H1 (cell line): ENCODE measurements at regions not wholly inside any gene's neighbourhood (a gene's known extent, or its start where the extent isn't known, plus 50 kb on each side); places are given as distances from the start of the nearest gene placed in this dataset.

ENCODE experiments used
- CTCF ChIA-PET: fragments of 300-600 bp; sonication (Branson Sonifier 250); formaldehyde crosslinking; loops from one replicate; lab custom pipeline; 2021; ENCODE audit not compliant: partially characterized antibody; lab: Charles Lee
- POLR2A ChIA-PET: fragments of 300-600 bp; sonication (Branson Sonifier 250); formaldehyde crosslinking; loops from one replicate; lab custom pipeline; 2021; ENCODE audit warnings: inconsistent platforms; ENCODE audit not compliant: partially characterized antibody; lab: Charles Lee
- DNase-seq, 2 experiments: peaks; one replicate each; pipeline versions ENCODE4 v3.0.0 to v3.0.0-alpha.2; 2010 to 2022; ENCODE audit warnings: low spot score in 2 of 2, low read depth in 1 of 2, mixed read lengths in 1 of 2
- FAIRE-seq: peaks from 2 replicates; lab custom pipeline; 2011; peaks lifted over from hg19 to GRCh38; lab: Jason Lieb, UNC
- H2AFZ ChIP-seq: 2 replicates; pipeline ENCODE4 v1.8.1; 2012; ENCODE audit warnings: low read length, inconsistent platforms
- H2AK5ac ChIP-seq: 2 replicates; pipeline ENCODE4 v1.6.1; 2013; ENCODE audit warnings: low read depth, low read length
- H2BK120ac ChIP-seq: replicated peaks from 2 replicates; pipeline ENCODE3; 2013; ENCODE audit warnings: low read depth, low read length, inconsistent platforms
- H2BK12ac ChIP-seq: 2 replicates; pipeline ENCODE4 v1.6.1; 2013; ENCODE audit warnings: low read depth, low read length
- H2BK15ac ChIP-seq: 2 replicates; pipeline ENCODE4 v1.6.1; 2013; ENCODE audit warnings: low read length
- H2BK20ac ChIP-seq: 2 replicates; pipeline ENCODE4 v1.6.1; 2013; ENCODE audit warnings: low read length
- H2BK5ac ChIP-seq: 2 replicates; pipeline ENCODE4 v1.6.1; 2013; ENCODE audit warnings: low read depth, low read length
- H3K14ac ChIP-seq: 2 replicates; pipeline ENCODE4 v1.6.1; 2013; ENCODE audit warnings: inconsistent platforms; ENCODE audit not compliant: insufficient read length
- H3K18ac ChIP-seq: 2 replicates; pipeline ENCODE4 v1.6.1; 2013; ENCODE audit warnings: low read length; ENCODE audit errors: extremely low read depth
- H3K23ac ChIP-seq: 2 replicates; pipeline ENCODE4 v1.6.1; 2013; ENCODE audit warnings: inconsistent platforms; ENCODE audit not compliant: insufficient read length
- H3K23me2 ChIP-seq: 2 replicates; pipeline ENCODE4 v1.6.1; 2013; ENCODE audit warnings: low read depth, low read length
- H3K27ac ChIP-seq: 2 replicates; pipeline ENCODE4 v1.6.1; 2011; ENCODE audit warnings: low read depth, low read length, inconsistent platforms
- H3K27me3 ChIP-seq, 4 experiments: replicated peaks in 1 of 4; 1 replicate in 1 of 4; 2 replicates in 3 of 4; pipeline versions ENCODE4 v1.6.1 to v1.8.1; 2011 to 2013; ENCODE audit warnings: low read length in 3 of 4, mild to moderate bottlenecking in 3 of 4, inconsistent platforms in 2 of 4, mixed read lengths in 2 of 4, moderate library complexity in 1 of 4; ENCODE audit not compliant: control insufficient read depth in 3 of 4, insufficient read depth in 3 of 4; ENCODE audit errors: extremely low read depth in 1 of 4
- H3K36me3 ChIP-seq, 4 experiments: 2 replicates each; pipeline versions ENCODE4 v1.6.1 to v1.8.1; 2011 to 2013; ENCODE audit warnings: mild to moderate bottlenecking in 4 of 4, low read length in 3 of 4, moderate library complexity in 2 of 4, control low read depth in 1 of 4, inconsistent platforms in 1 of 4; ENCODE audit not compliant: insufficient read depth in 4 of 4, control insufficient read depth in 2 of 4
- H3K4ac ChIP-seq: replicated peaks from 2 replicates; pipeline ENCODE3; 2013; ENCODE audit warnings: low read length, low read depth, mixed read lengths, inconsistent platforms; ENCODE audit not compliant: insufficient read length
- H3K4me1 ChIP-seq, 4 experiments: replicated peaks in 1 of 4; 1 replicate in 1 of 4; 2 replicates in 3 of 4; pipeline versions ENCODE4 v1.6.1 to v1.8.1; 2011 to 2013; ENCODE audit warnings: low read length in 3 of 4, inconsistent platforms in 2 of 4, mixed read lengths in 1 of 4; ENCODE audit not compliant: insufficient read depth in 4 of 4, control insufficient read depth in 3 of 4
- H3K4me2 ChIP-seq, 2 experiments: 2 replicates each; pipeline versions ENCODE4 v1.6.1 to v1.8.1; 2011 to 2013; ENCODE audit warnings: low read depth in 2 of 2, low read length in 2 of 2, control low read depth in 1 of 2, inconsistent platforms in 1 of 2, mild to moderate bottlenecking in 1 of 2; ENCODE audit not compliant: insufficient read depth in 1 of 2
- H3K4me3 ChIP-seq, 4 experiments: fragments of 200-600, 300-600 bp in 1 of 4; sonication (generic), shearing (Covaris generic), sonication (Bioruptor Twin) in 1 of 4; 2 replicates each; pipeline versions ENCODE4 v1.5.1 to v1.8.1; 2011 to 2016; ENCODE audit warnings: low read length in 4 of 4, low read depth in 3 of 4, control low read depth in 2 of 4, inconsistent platforms in 2 of 4, mild to moderate bottlenecking in 2 of 4, mixed read lengths in 1 of 4, moderate library complexity in 1 of 4; ENCODE audit not compliant: insufficient read depth in 2 of 4; ENCODE audit errors: extremely low read depth in 1 of 4
- H3K56ac ChIP-seq: replicated peaks from 2 replicates; pipeline ENCODE3; 2013; ENCODE audit warnings: low read depth, mild to moderate bottlenecking, mixed read lengths, low read length, inconsistent platforms; ENCODE audit not compliant: insufficient read length
- H3K79me1 ChIP-seq: 2 replicates; pipeline ENCODE4 v1.6.1; 2013; ENCODE audit warnings: low read depth, low read length, control low read depth
- H3K79me2 ChIP-seq, 2 experiments: 2 replicates each; pipeline versions ENCODE4 v1.6.1 to v1.8.1; 2012 to 2013; ENCODE audit warnings: low read length in 2 of 2, mild to moderate bottlenecking in 2 of 2, inconsistent platforms in 1 of 2; ENCODE audit not compliant: insufficient read depth in 2 of 2, control insufficient read depth in 1 of 2
- H3K9ac ChIP-seq, 4 experiments: replicated peaks in 1 of 4; 1 replicate in 1 of 4; 2 replicates in 3 of 4; pipeline versions ENCODE4 v1.6.1 to v1.8.1; 2011 to 2013; ENCODE audit warnings: low read depth in 3 of 4, low read length in 3 of 4, control low read depth in 2 of 4, mild to moderate bottlenecking in 2 of 4, moderate library complexity in 2 of 4, inconsistent platforms in 1 of 4; ENCODE audit errors: extremely low read depth in 1 of 4
- H3K9me3 ChIP-seq, 2 experiments: 2 replicates each; pipeline versions ENCODE4 v1.6.1 to v1.8.1; 2012 to 2013; ENCODE audit warnings: mild to moderate bottlenecking in 2 of 2, moderate library complexity in 2 of 2, control low read depth in 1 of 2, inconsistent platforms in 1 of 2, low read depth in 1 of 2, low read length in 1 of 2, mixed read lengths in 1 of 2; ENCODE audit not compliant: insufficient read depth in 2 of 2
- H4K20me1 ChIP-seq, 2 experiments: replicated peaks in 1 of 2; 2 replicates each; pipeline versions ENCODE3 to v1.8.1; 2011 to 2013; ENCODE audit warnings: inconsistent platforms in 2 of 2, low read length in 2 of 2, mild to moderate bottlenecking in 1 of 2; ENCODE audit not compliant: insufficient read depth in 2 of 2, control insufficient read depth in 1 of 2
- H4K5ac ChIP-seq: 2 replicates; pipeline ENCODE4 v1.6.1; 2013; ENCODE audit warnings: low read length, low read depth, mixed read lengths, inconsistent platforms; ENCODE audit not compliant: insufficient read length
- H4K8ac ChIP-seq: 2 replicates; pipeline ENCODE4 v1.8.0; 2013; ENCODE audit warnings: mild to moderate bottlenecking, moderate library complexity, low read length, inconsistent platforms; ENCODE audit not compliant: insufficient read depth; ENCODE audit errors: extremely low read depth
- H4K91ac ChIP-seq: replicated peaks from 2 replicates; pipeline ENCODE3; 2013; ENCODE audit warnings: low read length, mixed read lengths, inconsistent platforms; ENCODE audit not compliant: insufficient read length
- BCL11A ChIP-seq, 2 experiments: IDR thresholded peaks; one replicate each; pipeline ENCODE4 v1.6.1; 2011; ENCODE audit warnings: low read depth in 2 of 2, low read length in 2 of 2, mild to moderate bottlenecking in 2 of 2
- BRCA1 ChIP-seq: IDR thresholded peaks from 2 replicates; pipeline ENCODE4 v1.6.1; 2012; ENCODE audit warnings: low read depth, low read length, improper control_type of control experiment
- CEBPB ChIP-seq: IDR thresholded peaks from 2 replicates; pipeline ENCODE4 v1.6.1; 2012; ENCODE audit warnings: low read depth, low read length
- CHD1 ChIP-seq: IDR thresholded peaks from 2 replicates; pipeline ENCODE4 v1.6.1; 2012; ENCODE audit warnings: low read depth, low read length, improper control_type of control experiment
- CTBP2 ChIP-seq: IDR thresholded peaks from 2 replicates; pipeline ENCODE4 v1.7.0; 2011; ENCODE audit warnings: borderline replicate concordance, mild to moderate bottlenecking, moderate library complexity, mixed read lengths, low read length; ENCODE audit not compliant: insufficient read depth, insufficient read length
- KDM5A ChIP-seq: fragments of 200-600 bp; IDR thresholded peaks from 2 replicates; pipeline ENCODE4 v1.7.1; 2012; ENCODE audit warnings: mild to moderate bottlenecking, low read length, inconsistent platforms, mixed read lengths
- POLR2AphosphoS5 ChIP-seq: IDR thresholded peaks from 2 replicates; pipeline ENCODE4 v1.6.1; 2011; ENCODE audit warnings: low read depth, low read length
- RNF2 ChIP-seq: fragments of 200-900, 300-1000 bp; sonication (generic); IDR thresholded peaks from 2 replicates; pipeline ENCODE4 v1.7.1; 2016; ENCODE audit warnings: borderline replicate concordance, low read depth, mild to moderate bottlenecking, antibody characterized with exemption, low read length; ENCODE audit not compliant: poor library complexity, severe bottlenecking; ENCODE audit errors: missing control alignments
- SAP30 ChIP-seq: fragments of 300-600 bp; sonication (generic); IDR thresholded peaks from 2 replicates; pipeline ENCODE4 v1.7.1; 2012; ENCODE audit warnings: low read length, moderate library complexity, mild to moderate bottlenecking, inconsistent platforms; ENCODE audit not compliant: insufficient read depth, insufficient replicate concordance
- SIN3A ChIP-seq, 2 experiments: IDR thresholded peaks in 1 of 2; conservative IDR thresholded peaks in 1 of 2; 2 replicates each; pipeline ENCODE4 v1.6.1; 2011 to 2012; ENCODE audit warnings: low read length in 2 of 2, improper control_type of control experiment in 1 of 2, low read depth in 1 of 2, mild to moderate bottlenecking in 1 of 2
- SIRT6 ChIP-seq: IDR thresholded peaks from one replicate; pipeline ENCODE4 v1.7.1; 2012; ENCODE audit warnings: low read length, inconsistent platforms
- TCF12 ChIP-seq: IDR thresholded peaks from 2 replicates; pipeline ENCODE4 v1.6.1; 2011; ENCODE audit warnings: low read depth, mild to moderate bottlenecking, low read length
- YY1 ChIP-seq: IDR thresholded peaks from 2 replicates; pipeline ENCODE4 v1.6.1; 2011; ENCODE audit warnings: low read depth, mild to moderate bottlenecking, low read length
- WGBS, 2 experiments: shearing (Covaris generic) in 1 of 2; methylation state at CpG; one replicate each; pipeline versions ENCODE4 v1.1.6 to v1.1.7; 2013 to 2015; ENCODE audit warnings: low lambda C conversion rate in 2 of 2, mixed read lengths in 2 of 2, inconsistent platforms in 1 of 2, low coverage in 1 of 2, missing lambda C conversion rate in 1 of 2; ENCODE audit not compliant: insufficient replicate concordance in 2 of 2, insufficient coverage in 1 of 2, insufficient read length in 1 of 2; ENCODE audit errors: extremely low coverage in 1 of 2, missing lambda C conversion rate in 1 of 2; 5-methylcytosine and 5-hydroxymethylcytosine counted together
- TF ChIP-seq, protein P1 (sequence below): IDR thresholded peaks from 2 replicates; pipeline ENCODE4 v1.6.1; 2011; ENCODE audit warnings: low read depth, mild to moderate bottlenecking, low read length; ENCODE audit not compliant: insufficient read depth

DNA sequence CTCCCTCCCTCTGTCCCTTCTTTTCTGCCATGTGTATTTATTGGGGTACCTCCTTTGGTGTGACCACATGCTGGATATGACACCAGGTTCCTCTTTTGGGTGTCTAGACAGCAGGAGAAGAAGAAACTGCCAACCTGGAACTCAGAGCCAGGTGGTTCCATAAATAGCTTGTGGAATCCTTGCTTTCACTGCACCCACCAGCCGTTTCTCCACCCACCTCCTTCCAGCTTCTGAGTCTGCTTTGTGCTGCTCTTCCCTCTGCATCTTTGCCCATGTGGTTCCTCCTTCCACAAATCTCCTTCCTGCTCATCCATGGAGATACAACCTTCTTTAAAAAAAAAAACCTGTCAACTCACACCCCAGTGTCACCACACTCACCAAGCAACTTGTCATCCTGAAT, 80.2 kb upstream of the SKOR2 start:
- no peak overlapping the region for H3K27ac ChIP-seq

More for the DNA sequence above, 80.2 kb upstream of the SKOR2 start:
- Histone ChIP-seq H3K4me2 (no peak overlapping the region), H4K20me1 (no peaks in the 10 kb centered on the region), H3K18ac (no peak overlapping the region), H2BK5ac (peak overlapping the region; percentile 24; the same call in 1 of the 2 replicates), H3K23ac (no peak overlapping the region), H3K36me3 (no peaks in the 10 kb centered on the region), H3K23me2 (no peaks in the 10 kb centered on the region; the same call in 1 of the 2 replicates), H4K91ac (no peak overlapping the region), H3K27me3 (no peaks in the 10 kb centered on the region; a peak in 1 of 7 replicates), H2BK20ac (no peak overlapping the region), H4K5ac (no peak overlapping the region), H2BK15ac (no peak overlapping the region), H3K4me1 (no peaks in the 10 kb centered on the region; a peak in 1 of 7 replicates), H3K9me3 (no peaks in the 10 kb centered on the region), H3K79me1 (no peaks in the 10 kb centered on the region), H2BK120ac (no peak overlapping the region), H2AK5ac (no peak overlapping the region), H3K4me3 (no peak overlapping the region), H2BK12ac (no peak overlapping the region), H3K9ac (no peak overlapping the region; a peak in 1 of 7 replicates), H3K4ac (no peak overlapping the region), H4K8ac (no peak overlapping the region), H3K14ac (no peak overlapping the region), H3K56ac (no peak overlapping the region), H3K79me2 (no peaks in the 10 kb centered on the region), H2AFZ (no peak overlapping the region)
- POLR2A ChIA-PET = no interaction called here
- CTCF ChIA-PET = interaction anchor here (0.5 kb wide), 1 partner anchor 202 kb away, joined by 3 read pairs; no protein-coding TSS in a partner anchor
- DNase-seq = no peak
- no peak for FAIRE-seq
- 88% methylated on average over 1 of the region's 1 CpG; no CpG with 5 or more reads in 1 of the 2 experiments for WGBS, 2 experiments
- TF ChIP-seq, protein P1, sequence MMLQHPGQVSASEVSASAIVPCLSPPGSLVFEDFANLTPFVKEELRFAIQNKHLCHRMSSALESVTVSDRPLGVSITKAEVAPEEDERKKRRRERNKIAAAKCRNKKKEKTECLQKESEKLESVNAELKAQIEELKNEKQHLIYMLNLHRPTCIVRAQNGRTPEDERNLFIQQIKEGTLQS = no peak
- no peak for TF ChIP-seq CHD1
- no peak for TF ChIP-seq SIN3A (conservative IDR thresholded peaks at IDR 0.05 in 1 of 2, IDR thresholded peaks at IDR 0.05 in 1 of 2; ENCODE audit: low read depth in 1 of 2, low read length in 2 of 2)
- TF ChIP-seq CTBP2 = no peak
- no peak for TF ChIP-seq BRCA1
- TF ChIP-seq RNF2 = no peak
- TF ChIP-seq TCF12 = no peak
- no peak for TF ChIP-seq YY1
- TF ChIP-seq SAP30 = no peak
- no peak for TF ChIP-seq KDM5A
- TF ChIP-seq POLR2AphosphoS5 = no peak
- no peak for TF ChIP-seq BCL11A (IDR thresholded peaks at IDR 0.05; ENCODE audit: low read depth in 2 of 2, low read length in 2 of 2)
- no peak for TF ChIP-seq SIRT6
- no peak for TF ChIP-seq CEBPB
